ENCODE measurements at regions not wholly inside any gene's neighbourhood (a gene's known extent, or its start where the extent isn't known, plus 50 kb on each side); places are given as distances from the start of the nearest gene placed in this dataset.

GRCh38 chr13:105463011-105463501 lies 1072.4 kb downstream of the EFNB2 start (continued):
- TF ChIP-seq ZNF462 (CRISPR knock-in tag; IDR thresholded peaks at IDR 0.05) (no peak), STAT1 (IDR thresholded peaks at IDR 0.05; ENCODE audit: unreplicated experiment) (no peak)

- Histone ChIP-seq H4K20me1 (replicated peaks; ENCODE audit: insufficient read depth) (no peaks in the 10 kb centered on the region), H3K79me2 (replicated peaks; ENCODE audit: insufficient read depth) (no peaks in the 10 kb centered on the region), H3K27ac (ENCODE audit: low read depth) (no peak overlapping the region), H3K4me2 (no peak overlapping the region), H3K4me1 (ENCODE audit: insufficient read depth) (peaks cover 6% of the 10 kb centered on the region; the same call in 1 of the 2 replicates), H3F3A (replicated peaks; ENCODE audit: low read depth) (no peaks in the 10 kb centered on the region), H3K36me3 (ENCODE audit: insufficient read depth) (no peaks in the 10 kb centered on the region), H3K27me3 (ENCODE audit: insufficient read depth) (no peaks in the 10 kb centered on the region), H2AFZ (peak overlapping the region; percentile 45; the same call in 1 of the 2 replicates), H3K4me3 (no peak overlapping the region), H3K9me2 (ENCODE audit: insufficient read depth) (peaks cover 15% of the 10 kb centered on the region; the same call in 1 of the 2 replicates)
- no peaks in the 10 kb centered on the region for H3K9me3 Mint-ChIP-seq
- no peaks in the 10 kb centered on the region for H3K36me3 Mint-ChIP-seq (ENCODE audit: low read depth)
- TF ChIP-seq CREB1 (CRISPR knock-in tag; IDR thresholded peaks at IDR 0.05; ENCODE audit: low read depth), result no peak
- no peak for ATAC-seq
- H3K27me3 Mint-ChIP-seq (ENCODE audit: insufficient read depth, low read depth, poor library complexity), result peaks cover 2% of the 10 kb centered on the region
- no peak for DNase-seq (ENCODE audit: low spot score)
- H3K4me1 Mint-ChIP-seq, result peaks cover 11% of the 10 kb centered on the region
- no peak overlapping the region for H3K4me3 Mint-ChIP-seq
- no peak overlapping the region for H3K27ac Mint-ChIP-seq
Measured at GRCh38 chr13:105462098-105462497, 1073.4 kb downstream of the EFNB2 start.

GRCh38 chr13:105452895-105453294 lies 1082.6 kb downstream of the EFNB2 start:
- Histone ChIP-seq H3F3A (replicated peaks; ENCODE audit: low read depth) (no peaks in the 10 kb centered on the region), H4K20me1 (replicated peaks; ENCODE audit: insufficient read depth) (no peaks in the 10 kb centered on the region), H3K27me3 (ENCODE audit: insufficient read depth) (no peaks in the 10 kb centered on the region), H3K36me3 (ENCODE audit: insufficient read depth) (no peaks in the 10 kb centered on the region), H3K4me2 (no peak overlapping the region), H3K9me2 (ENCODE audit: insufficient read depth) (no peaks in the 10 kb centered on the region), H3K79me2 (replicated peaks; ENCODE audit: insufficient read depth) (no peaks in the 10 kb centered on the region), H3K27ac (ENCODE audit: low read depth) (no peak overlapping the region), H3K4me3 (no peak overlapping the region), H2AFZ (no peak overlapping the region), H3K4me1 (ENCODE audit: insufficient read depth) (no peaks in the 10 kb centered on the region)
- DNase-seq (ENCODE audit: low spot score) (no peak), ATAC-seq (no peak)
- Mint-ChIP-seq H3K27ac (no peak overlapping the region), H3K9me3 (peaks cover 3% of the 10 kb centered on the region; the same call in 2 of the 3 replicates), H3K4me3 (no peak overlapping the region), H3K4me1 (no peaks in the 10 kb centered on the region), H3K27me3 (ENCODE audit: insufficient read depth, low read depth, poor library complexity) (no peaks in the 10 kb centered on the region), H3K36me3 (ENCODE audit: low read depth) (no peaks in the 10 kb centered on the region)
- TF ChIP-seq JUNB (IDR thresholded peaks at IDR 0.05; ENCODE audit: unreplicated experiment) (no peak), EZH2 (IDR thresholded peaks at IDR 0.05; ENCODE audit: low read depth, unreplicated experiment) (no peak), REST (IDR thresholded peaks at IDR 0.05; ENCODE audit: unreplicated experiment) (no peak)

Measured in GM23338 (cell line).